CD4-positive, alpha-beta T cell (primary cell): ENCODE measurements at regions not wholly inside any gene's neighbourhood (a gene's known extent, or its start where the extent isn't known, plus 50 kb on each side); places are given as distances from the start of the nearest gene placed in this dataset.

Experiments
- ATAC-seq: fragments of 200-7000 bp; cut with Tn5 transposase; one replicate; pipeline ENCODE4 v1.10.0; 2022; ENCODE audit warnings: mild to moderate bottlenecking; ENCODE audit not compliant: poor library complexity
- CTCF ChIA-PET: fragments of 350-600 bp; sonication (Branson Sonifier 250); formaldehyde crosslinking; loops from one replicate; lab custom pipeline; 2021; ENCODE audit warnings: antibody characterized with exemption, inconsistent platforms; lab: Charles Lee
- POLR2A ChIA-PET: fragments of 350-600 bp; sonication (Branson Sonifier 250); formaldehyde crosslinking; loops from one replicate; lab custom pipeline; 2021; ENCODE audit warnings: antibody characterized with exemption, inconsistent platforms; lab: Charles Lee
- DNase-seq, 14 experiments: peaks; one replicate each; pipeline ENCODE4 v3.0.0-alpha.2; 2013 to 2020; ENCODE audit warnings: mixed read lengths in 2 of 14
- H3K27ac ChIP-seq, 2 donors: one replicate each; pipeline versions ENCODE4 v1.5.1 to v1.7.0; 2013; ENCODE audit warnings: low read length in 2 of 2, low read depth in 1 of 2, mild to moderate bottlenecking in 1 of 2
- H3K27me3 ChIP-seq, 2 experiments: 1 replicate in 1 of 2; 2 replicates in 1 of 2; pipeline versions ENCODE4 v1.6.1 to v1.7.0; 2013; ENCODE audit warnings: low read length in 2 of 2, control low read depth in 1 of 2, mild to moderate bottlenecking in 1 of 2, moderate library complexity in 1 of 2; ENCODE audit not compliant: insufficient read depth in 2 of 2, control insufficient read depth in 1 of 2
- H3K36me3 ChIP-seq: one replicate; pipeline ENCODE4 v1.6.1; 2013; ENCODE audit warnings: low read length, control low read depth; ENCODE audit not compliant: insufficient read depth
- H3K4me1 ChIP-seq: one replicate; pipeline ENCODE4 v1.6.1; 2013; ENCODE audit warnings: low read length, control low read depth; ENCODE audit not compliant: insufficient read depth
- H3K4me3 ChIP-seq: one replicate; pipeline ENCODE4 v1.5.1; 2013; ENCODE audit warnings: mild to moderate bottlenecking, low read length, moderate library complexity
- H3K9me3 ChIP-seq, 2 experiments: 1 replicate in 1 of 2; 2 replicates in 1 of 2; pipeline versions ENCODE4 v1.6.1 to v1.7.0; 2013; ENCODE audit warnings: low read length in 2 of 2, mild to moderate bottlenecking in 2 of 2, control low read depth in 1 of 2, moderate library complexity in 1 of 2; ENCODE audit not compliant: control insufficient read depth in 1 of 2, insufficient read depth in 1 of 2
- H3K27ac Mint-ChIP-seq: one replicate; pipeline ENCODE4 v1.8.0; 2020; ENCODE audit warnings: mixed read lengths
- H3K27me3 Mint-ChIP-seq: one replicate; pipeline ENCODE4 v1.8.0; 2021; ENCODE audit warnings: mixed read lengths
- H3K36me3 Mint-ChIP-seq: one replicate; pipeline ENCODE4 v1.8.0; 2021; ENCODE audit warnings: low read depth, mixed read lengths
- H3K4me1 Mint-ChIP-seq: one replicate; pipeline ENCODE4 v1.8.0; 2021; ENCODE audit warnings: low read depth, mixed read lengths
- H3K4me3 Mint-ChIP-seq: one replicate; pipeline ENCODE4 v1.8.0; 2020; ENCODE audit warnings: mild to moderate bottlenecking, mixed read lengths
- H3K9me3 Mint-ChIP-seq: one replicate; pipeline ENCODE4 v1.8.0; 2020; ENCODE audit warnings: mixed read lengths
- CTCF ChIP-seq: fragments of 200-600 bp; IDR thresholded peaks from one replicate; pipeline ENCODE4 v1.8.0; 2022; ENCODE audit warnings: antibody characterized with exemption, mild to moderate bottlenecking
- intact Hi-C, 2 experiments: fragments of 100-400 bp; cut with DNase I in 1 of 2; cut with micrococcal nuclease in 1 of 2; formaldehyde crosslinking; loops; one replicate each; pipeline versions ENCODE4 v1.15.1 to v1.9.0; 2023 to 2025; cut with DNase I, micrococcal nuclease

- no peak for ATAC-seq
- Histone ChIP-seq H3K27ac (no peak overlapping the region), H3K4me1 (no peaks in the 10 kb centered on the region), H3K36me3 (no peaks in the 10 kb centered on the region), H3K9me3 (no peaks in the 10 kb centered on the region), H3K27me3 (no peaks in the 10 kb centered on the region), H3K4me3 (no peak overlapping the region)
- ChIA-PET CTCF (no interaction called here), POLR2A (no interaction called here)
- TF ChIP-seq CTCF, result no peak
- Mint-ChIP-seq H3K4me1 (no peaks in the 10 kb centered on the region), H3K36me3 (no peaks in the 10 kb centered on the region), H3K4me3 (no peak overlapping the region), H3K27me3 (peaks cover 37% of the 10 kb centered on the region), H3K9me3 (no peaks in the 10 kb centered on the region), H3K27ac (no peak overlapping the region)
- DNase-seq, result no peak
- intact Hi-C loops, result no loop called here
Observed at GRCh38 chr5:39775797-39776365, 351.1 kb upstream of the DAB2 start.

- DNase-seq (no peak), ATAC-seq (no peak)
- peaks cover 42% of the 10 kb centered on the region for H3K27me3 Mint-ChIP-seq
- Histone ChIP-seq H3K4me3 (no peak overlapping the region), H3K9me3 (no peaks in the 10 kb centered on the region), H3K27me3 (no peaks in the 10 kb centered on the region), H3K4me1 (no peaks in the 10 kb centered on the region), H3K36me3 (no peaks in the 10 kb centered on the region), H3K27ac (no peak overlapping the region)
- H3K27ac Mint-ChIP-seq, result no peak overlapping the region
- H3K4me3 Mint-ChIP-seq, result no peak overlapping the region
- intact Hi-C loops, result no loop called here
- no peaks in the 10 kb centered on the region for H3K36me3 Mint-ChIP-seq
- POLR2A ChIA-PET, result no interaction called here
- CTCF ChIA-PET, result no interaction called here
- no peaks in the 10 kb centered on the region for H3K4me1 Mint-ChIP-seq
- TF ChIP-seq CTCF, result no peak
- no peaks in the 10 kb centered on the region for H3K9me3 Mint-ChIP-seq
Observed at GRCh38 chr5:39775086-39775796, 350.5 kb upstream of the DAB2 start.

- H3K36me3 ChIP-seq, result no peaks in the 10 kb centered on the region
- Mint-ChIP-seq H3K4me3 (no peak overlapping the region), H3K4me1 (no peaks in the 10 kb centered on the region), H3K9me3 (no peaks in the 10 kb centered on the region), H3K36me3 (no peaks in the 10 kb centered on the region), H3K27ac (no peak overlapping the region), H3K27me3 (peaks cover 42% of the 10 kb centered on the region)
- no peaks in the 10 kb centered on the region for H3K27me3 ChIP-seq
- DNase-seq (no peak), ATAC-seq (no peak)
- intact Hi-C loops, result no loop called here
- H3K27ac ChIP-seq, result no peak overlapping the region
- no peak for TF ChIP-seq CTCF
- no peak overlapping the region for H3K4me3 ChIP-seq
- no peaks in the 10 kb centered on the region for H3K4me1 ChIP-seq
- ChIA-PET CTCF (no interaction called here), POLR2A (no interaction called here)
- H3K9me3 ChIP-seq, result no peaks in the 10 kb centered on the region
Observed at GRCh38 chr5:39774605-39775004, 349.8 kb upstream of the DAB2 start.
